Left ventricle myocardium inferior (tissue), 1 donor: ENCODE measurements at regions not wholly inside any gene's neighbourhood (a gene's known extent, or its start where the extent isn't known, plus 50 kb on each side); places are given as distances from the start of the nearest gene placed in this dataset.

Experiments
- DNase-seq: peaks from one replicate; pipeline ENCODE4 v3.0.0-alpha.2; 2020
- H3K27ac ChIP-seq: fragments of 200-600 bp; replicated peaks from 2 replicates; pipeline ENCODE4 v1.8.0; 2021
- H3K27me3 ChIP-seq: fragments of 200-600 bp; 2 replicates; pipeline ENCODE4 v1.8.0; 2021; ENCODE audit warnings: low read depth
- H3K36me3 ChIP-seq: fragments of 200-600 bp; 2 replicates; pipeline ENCODE4 v1.8.0; 2021
- H3K4me1 ChIP-seq: fragments of 200-600 bp; 2 replicates; pipeline ENCODE4 v1.8.0; 2021
- H3K4me3 ChIP-seq: fragments of 200-600 bp; 2 replicates; pipeline ENCODE4 v1.8.0; 2021; ENCODE audit warnings: mild to moderate bottlenecking, moderate library complexity
- H3K9me3 ChIP-seq: fragments of 200-600 bp; replicated peaks from 2 replicates; pipeline ENCODE4 v1.8.0; 2021
- CTCF ChIP-seq: fragments of 200-600 bp; IDR thresholded peaks from 2 replicates; pipeline ENCODE4 v1.8.0; 2021; ENCODE audit warnings: antibody characterized with exemption, mild to moderate bottlenecking, borderline replicate concordance
- intact Hi-C: fragments of 100-400 bp; cut with micrococcal nuclease; formaldehyde crosslinking; loops from one replicate; pipeline ENCODE4 v1.11.0; 2022
- donor health status: DM: no; HTN: yes; CAD: no; lungs with severe emphysema.

GRCh38 chr4:187366530-187366929 lies 629.0 kb upstream of the ZFP42 start:
- H3K9me3 ChIP-seq: no peaks in the 10 kb centered on the region
- no peak overlapping the region for H3K27ac ChIP-seq
- no peaks in the 10 kb centered on the region for H3K4me1 ChIP-seq
- intact Hi-C loops: no loop called here
- H3K36me3 ChIP-seq: no peaks in the 10 kb centered on the region
- H3K27me3 ChIP-seq: no peaks in the 10 kb centered on the region
- no peak for TF ChIP-seq CTCF
- no peak overlapping the region for H3K4me3 ChIP-seq
- no peak for DNase-seq

DNA sequence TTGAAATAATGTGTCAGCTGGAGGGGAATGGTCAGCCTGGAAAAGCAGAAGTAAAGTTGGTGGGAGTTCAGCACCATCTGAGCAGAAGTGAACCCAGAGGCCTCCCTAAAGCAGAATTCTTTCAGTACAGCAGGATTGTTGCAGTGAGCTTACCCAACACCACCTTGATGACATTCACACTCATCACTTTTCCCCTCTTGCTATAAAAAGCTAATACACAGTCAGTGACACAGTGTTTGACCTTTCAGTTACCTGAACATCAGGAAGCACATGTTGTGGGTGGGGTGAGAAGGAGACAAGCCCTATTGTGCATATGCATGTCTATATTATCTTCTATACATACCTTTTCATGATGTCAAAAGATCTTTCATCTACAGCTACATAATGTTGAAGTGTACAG lies 624.7 kb upstream of the ZFP42 start:
- intact Hi-C loops: no loop called here
- no peak for DNase-seq

DNA sequence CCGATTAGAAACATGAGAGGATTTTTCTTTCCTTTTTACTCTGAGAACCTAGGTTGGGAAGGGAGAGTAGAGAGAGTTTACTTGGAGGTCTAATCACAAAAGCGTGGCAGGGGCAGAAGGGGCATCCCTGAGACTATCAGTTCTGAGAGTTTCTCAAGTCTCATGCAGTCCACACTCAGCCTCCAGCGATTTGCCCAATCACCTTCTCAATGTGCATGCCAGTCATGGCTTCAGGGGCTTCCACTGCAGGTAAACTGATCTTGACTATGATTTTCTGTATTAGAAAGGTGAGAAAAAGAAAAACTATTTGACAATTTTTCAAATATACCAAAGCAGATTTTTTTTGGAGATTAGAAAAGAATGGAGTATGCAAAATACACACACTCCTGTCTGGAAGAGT lies 617.1 kb upstream of the ZFP42 start:
- Histone ChIP-seq H3K9me3 (peaks cover 23% of the 10 kb centered on the region), H3K27me3 (no peaks in the 10 kb centered on the region), H3K4me3 (no peak overlapping the region), H3K36me3 (no peaks in the 10 kb centered on the region), H3K4me1 (no peaks in the 10 kb centered on the region), H3K27ac (no peak overlapping the region)
- no peak for TF ChIP-seq CTCF
- intact Hi-C loops: no loop called here
- no peak for DNase-seq

More for the DNA sequence above, 624.7 kb upstream of the ZFP42 start:
- no peak overlapping the region for H3K27ac ChIP-seq
- H3K4me1 ChIP-seq: no peaks in the 10 kb centered on the region
- no peaks in the 10 kb centered on the region for H3K27me3 ChIP-seq
- no peaks in the 10 kb centered on the region for H3K36me3 ChIP-seq
- peaks cover 2% of the 10 kb centered on the region for H3K9me3 ChIP-seq
- H3K4me3 ChIP-seq: no peak overlapping the region
- no peak for TF ChIP-seq CTCF

DNA sequence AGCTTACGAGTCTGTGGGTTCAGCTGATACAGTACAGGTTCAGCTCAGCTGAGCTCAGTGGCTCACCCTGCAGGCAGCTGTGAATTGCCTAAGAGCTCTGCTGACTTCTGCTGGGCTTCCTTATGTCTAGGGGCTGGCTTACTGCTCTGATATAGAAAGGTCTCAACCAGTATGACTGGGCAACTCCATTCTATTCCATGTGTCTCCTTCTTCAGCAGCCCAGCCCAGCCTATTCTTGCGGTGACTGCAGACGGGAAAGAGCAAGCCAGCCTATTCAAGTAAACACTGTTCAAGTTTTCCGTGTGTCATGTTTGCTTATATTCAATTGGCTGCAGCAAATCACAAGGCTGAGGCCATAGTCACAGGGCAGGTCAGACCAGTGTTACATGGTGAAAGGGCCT lies 615.4 kb upstream of the ZFP42 start:
- no peak for TF ChIP-seq CTCF
- Histone ChIP-seq H3K27me3 (no peaks in the 10 kb centered on the region), H3K27ac (no peak overlapping the region), H3K36me3 (no peaks in the 10 kb centered on the region), H3K4me3 (no peak overlapping the region), H3K9me3 (peaks cover 28% of the 10 kb centered on the region), H3K4me1 (no peaks in the 10 kb centered on the region)
- no peak for DNase-seq
- intact Hi-C loops: no loop called here

DNA sequence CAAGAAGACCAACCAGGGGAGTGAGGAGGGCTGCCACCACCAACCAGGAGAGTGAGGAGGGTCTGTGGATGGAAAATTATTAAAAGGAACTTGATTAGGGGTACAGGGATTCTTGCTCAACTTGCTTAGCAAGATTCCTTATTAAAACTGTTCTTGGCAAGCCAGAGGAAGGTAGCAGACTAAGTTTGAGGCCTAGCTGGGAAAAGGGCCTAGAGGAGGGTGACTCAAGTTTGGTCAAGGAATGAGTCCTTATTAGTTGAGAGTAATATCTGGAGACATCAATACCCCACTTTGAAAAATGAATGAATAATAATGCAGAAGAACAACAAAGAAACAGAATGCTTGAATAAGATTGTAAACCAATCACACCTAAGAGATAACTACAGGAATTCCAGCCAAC lies 612.4 kb upstream of the ZFP42 start:
- peaks cover 16% of the 10 kb centered on the region for H3K9me3 ChIP-seq
- no peaks in the 10 kb centered on the region for H3K36me3 ChIP-seq
- H3K27me3 ChIP-seq: no peaks in the 10 kb centered on the region
- no peaks in the 10 kb centered on the region for H3K4me1 ChIP-seq
- no peak overlapping the region for H3K27ac ChIP-seq
- DNase-seq: no peak
- intact Hi-C loops: no loop called here
- no peak overlapping the region for H3K4me3 ChIP-seq
- no peak for TF ChIP-seq CTCF

DNA sequence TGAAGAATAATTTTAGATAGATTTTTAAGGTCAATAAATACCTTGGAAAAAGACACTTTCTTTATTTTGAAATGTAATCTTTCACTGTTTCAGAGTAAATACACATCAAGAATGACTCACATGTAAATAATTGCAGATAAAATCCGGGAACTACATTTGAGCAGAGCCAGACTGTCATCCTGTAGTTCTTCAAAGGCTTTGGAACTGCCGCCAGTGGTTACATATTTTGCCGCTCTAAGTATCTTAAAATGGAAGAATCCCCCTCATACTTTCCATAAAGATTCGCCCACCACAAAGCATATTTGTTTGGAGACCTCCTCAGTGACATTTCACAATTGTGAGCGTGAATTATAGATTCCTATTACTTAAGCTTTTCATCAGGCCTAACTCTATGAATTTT lies 607.8 kb upstream of the ZFP42 start:
- H3K27ac ChIP-seq: no peak overlapping the region
- H3K4me3 ChIP-seq: no peak overlapping the region
- intact Hi-C loops: no loop called here
- H3K27me3 ChIP-seq: no peaks in the 10 kb centered on the region
- DNase-seq: no peak
- H3K36me3 ChIP-seq: no peaks in the 10 kb centered on the region
- no peak for TF ChIP-seq CTCF
- peaks cover 17% of the 10 kb centered on the region for H3K9me3 ChIP-seq
- H3K4me1 ChIP-seq: no peaks in the 10 kb centered on the region
